GM19467 (cell line): ENCODE measurements at regions not wholly inside any gene's neighbourhood (a gene's known extent, or its start where the extent isn't known, plus 50 kb on each side); places are given as distances from the start of the nearest gene placed in this dataset.

Experiments used
- ATAC-seq: cut with Tn5 transposase; IDR thresholded peaks from one replicate; pipeline ENCODE4 v1.9.1; 2021; ENCODE audit warnings: mild to moderate bottlenecking, moderate library complexity; ENCODE audit not compliant: unreplicated experiment

DNA sequence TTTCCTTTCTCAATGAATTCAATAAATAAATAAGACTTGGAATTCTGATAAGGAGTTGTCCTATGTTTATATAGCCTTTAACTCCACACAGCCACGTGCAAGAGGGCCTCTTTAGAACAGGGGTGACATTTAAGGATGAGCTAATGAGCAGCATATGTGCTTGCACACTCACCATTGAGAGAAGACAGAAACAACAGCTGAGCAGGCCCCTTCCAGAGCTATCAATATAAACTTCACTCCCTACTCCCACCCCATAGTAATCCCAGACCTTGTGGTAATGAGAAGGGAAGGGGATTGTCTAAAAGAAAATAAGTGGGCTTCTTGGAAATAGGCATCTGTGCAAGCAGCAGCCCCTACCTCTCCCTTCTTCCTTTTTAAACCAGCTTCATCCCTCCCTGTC is 176.0 kb downstream of the SEC16B start:
- no peak for ATAC-seq

DNA sequence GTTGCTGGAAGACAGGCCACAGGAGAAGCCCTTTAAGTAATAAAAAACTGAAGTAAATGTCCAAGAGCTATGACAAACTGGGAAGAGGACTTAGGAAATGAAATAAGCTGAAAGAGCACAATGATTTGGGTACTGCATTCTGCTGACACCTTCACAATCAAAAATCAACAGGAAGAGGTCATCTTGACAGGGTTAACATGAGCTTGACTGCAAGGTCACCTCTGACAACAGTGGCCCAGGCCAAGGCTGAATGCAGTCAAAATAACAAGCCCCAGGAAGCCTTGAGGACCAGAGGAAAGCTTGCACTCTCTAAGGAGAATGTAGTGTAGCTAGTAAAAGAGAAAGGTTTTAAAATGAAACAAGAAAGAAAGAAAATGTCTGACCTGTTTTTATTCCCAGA is 179.3 kb downstream of the SEC16B start:
- no peak for ATAC-seq

DNA sequence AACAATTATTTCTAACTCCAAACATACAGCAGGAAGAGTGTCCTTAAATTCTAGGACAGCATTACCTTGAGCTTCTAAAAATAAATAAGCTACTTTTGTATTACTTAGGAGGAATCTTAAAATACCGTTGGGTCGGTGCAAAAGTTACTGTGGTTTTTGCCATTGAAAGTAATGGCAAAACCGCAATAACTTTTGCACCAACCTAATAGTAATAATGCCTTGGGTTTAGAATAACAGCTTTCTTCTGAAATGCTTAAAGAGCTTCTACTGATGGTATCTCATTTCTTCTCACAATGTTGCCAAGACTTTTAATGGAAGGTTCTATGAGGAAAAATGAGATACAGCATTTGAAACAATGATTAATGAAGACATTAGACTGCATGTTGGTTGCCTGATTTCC is 179.9 kb downstream of the SEC16B start:
- ATAC-seq, result no peak

DNA sequence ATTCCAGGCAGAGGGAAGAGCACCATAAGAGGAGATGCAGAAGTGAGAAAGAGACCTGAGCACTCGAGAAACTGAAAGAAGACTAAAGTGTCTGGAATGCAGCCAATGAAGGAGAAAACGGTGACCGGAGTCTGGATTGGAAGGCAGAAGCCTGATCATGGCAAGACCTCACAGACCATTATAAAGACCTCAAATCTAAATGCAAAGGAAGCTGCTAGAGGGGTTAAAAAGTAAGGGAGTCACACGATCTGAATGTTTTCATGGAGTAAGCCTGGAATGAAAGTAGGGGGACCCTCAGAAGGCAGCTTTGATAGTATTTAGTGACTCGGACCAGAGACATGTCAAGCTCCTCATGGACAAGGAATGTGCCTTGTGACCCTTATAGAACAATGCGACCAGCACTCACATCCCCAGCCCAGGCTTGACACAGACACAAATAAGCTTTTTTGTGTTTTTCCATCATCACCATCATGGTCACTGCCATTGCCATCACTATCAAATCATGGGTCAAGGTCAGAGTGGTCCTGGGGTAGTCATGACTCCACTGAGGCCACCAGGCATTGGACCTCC is 183.6 kb downstream of the SEC16B start:
- ATAC-seq, result no peak

DNA sequence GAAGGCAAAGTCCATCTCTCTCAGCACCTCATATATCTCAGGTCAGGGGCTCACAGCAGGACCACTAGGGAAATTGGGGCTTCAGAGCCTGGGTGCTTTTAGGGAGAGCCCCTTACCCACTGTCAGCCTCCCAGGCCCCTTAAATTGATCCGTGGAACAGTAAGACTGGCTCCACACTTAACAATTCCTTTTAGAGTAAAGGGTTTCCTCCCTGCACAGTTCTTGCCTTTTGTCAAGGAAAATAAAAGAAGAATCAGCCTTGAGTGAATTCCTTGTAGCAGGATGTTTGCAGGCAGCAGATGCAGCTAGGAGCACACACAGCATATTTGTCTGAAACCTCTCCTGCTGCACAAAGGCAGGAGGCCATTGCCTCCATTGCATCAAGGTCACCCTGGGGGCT is 184.9 kb downstream of the SEC16B start:
- ATAC-seq, result no peak

DNA sequence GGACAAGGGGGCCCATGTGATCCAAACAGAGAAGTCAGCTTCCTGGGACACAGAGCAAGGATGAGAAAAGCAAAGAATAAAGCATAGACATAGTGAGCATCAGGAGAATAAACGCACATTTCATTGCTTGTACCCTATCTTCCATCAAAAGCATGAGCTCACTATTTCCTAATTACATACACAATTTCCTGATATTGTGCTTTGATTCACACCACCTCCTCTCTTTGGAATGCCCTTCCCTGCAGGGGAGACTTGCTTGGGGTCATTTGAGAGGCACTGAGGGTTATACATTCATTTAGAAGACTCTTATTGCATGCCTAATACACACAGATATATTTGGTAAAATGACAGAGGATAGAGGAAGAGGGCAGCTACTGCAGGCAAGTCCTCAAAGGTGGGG is 185.4 kb downstream of the SEC16B start:
- ATAC-seq, result no peak

DNA sequence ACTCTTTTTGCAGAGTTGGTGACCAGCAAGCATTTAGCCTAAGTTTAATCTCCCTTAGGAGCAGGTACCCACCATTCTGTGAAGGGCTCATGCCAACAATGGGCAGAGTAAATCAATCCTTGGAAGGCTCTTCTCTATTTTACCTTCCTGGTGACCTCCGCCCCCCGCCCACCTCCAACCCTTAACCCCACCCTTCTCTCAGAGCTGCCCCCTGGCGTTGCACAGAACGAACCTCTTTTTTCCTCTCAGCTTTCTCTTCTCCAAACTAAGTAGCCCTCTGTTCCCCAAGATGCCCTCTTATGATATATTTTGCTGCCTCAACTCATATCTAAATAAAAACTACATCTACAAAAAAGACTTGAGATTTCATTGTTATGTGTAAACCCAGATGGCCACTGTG is 186.8 kb downstream of the SEC16B start:
- ATAC-seq, result no peak

DNA sequence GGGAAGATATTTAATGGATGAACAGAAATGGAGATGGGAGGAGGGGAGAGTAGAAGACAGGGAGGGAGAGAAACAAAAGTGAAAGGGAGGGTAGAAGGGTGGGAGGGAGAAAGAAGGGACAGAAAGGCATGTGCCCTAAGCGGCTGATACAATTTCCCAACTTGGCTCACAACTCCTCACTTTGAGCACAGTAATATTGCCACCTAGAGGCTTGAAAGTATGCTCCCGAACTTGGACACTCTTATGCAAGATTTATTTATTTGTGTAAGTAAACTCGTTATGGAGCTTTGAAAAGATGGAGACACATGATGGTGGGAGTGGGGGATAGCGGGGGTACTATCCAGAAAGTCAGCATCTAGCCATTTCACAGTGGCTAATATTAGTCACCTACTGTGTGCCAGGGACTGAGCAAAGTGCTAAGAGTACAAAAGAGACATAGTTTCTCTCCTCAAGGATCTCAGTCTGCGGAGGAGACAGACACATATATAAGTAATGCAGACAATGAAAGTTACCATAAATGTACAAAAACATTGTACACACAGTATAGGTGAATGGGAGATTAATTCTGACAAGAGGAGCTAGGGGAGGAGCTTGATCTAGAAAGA is 189.7 kb downstream of the SEC16B start:
- ATAC-seq, result peak; percentile 75

DNA sequence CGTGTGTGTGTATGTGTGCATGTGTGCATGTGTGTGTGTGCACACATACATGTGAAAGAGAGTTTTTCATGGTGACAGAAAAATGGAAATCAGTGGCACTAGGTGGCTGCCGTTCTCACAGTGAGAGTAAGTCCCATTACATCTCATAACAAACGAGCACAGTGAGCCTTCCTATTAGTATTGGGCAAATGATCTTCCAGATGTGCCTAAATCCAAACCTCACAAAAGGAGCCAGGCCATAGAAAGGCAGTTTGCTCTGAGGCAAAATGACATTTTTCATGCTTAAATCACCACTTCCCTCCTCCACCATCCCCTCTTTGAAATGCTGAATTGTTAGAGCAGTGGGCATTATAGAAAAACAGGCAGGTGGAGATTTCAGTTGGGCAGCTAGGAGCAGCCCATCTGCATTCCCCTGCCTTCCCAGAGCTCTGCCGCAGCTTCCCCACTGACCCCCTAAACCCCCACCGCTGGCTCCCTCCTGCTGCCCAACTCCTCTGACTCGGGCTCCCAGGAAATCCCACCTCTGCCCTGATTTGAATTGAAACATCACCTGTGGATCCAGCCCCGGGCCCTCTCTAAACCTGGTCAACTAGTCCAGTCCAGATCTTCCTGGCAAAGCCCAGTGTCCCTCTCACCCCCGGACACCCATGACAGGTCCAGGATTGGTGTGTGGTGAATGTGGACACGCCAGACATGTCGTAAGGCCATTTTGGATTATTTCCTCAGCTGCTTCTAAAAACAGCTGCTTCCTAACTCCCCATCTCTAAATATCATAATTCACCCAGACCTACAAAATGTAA is 190.5 kb downstream of the SEC16B start:
- no peak for ATAC-seq

DNA sequence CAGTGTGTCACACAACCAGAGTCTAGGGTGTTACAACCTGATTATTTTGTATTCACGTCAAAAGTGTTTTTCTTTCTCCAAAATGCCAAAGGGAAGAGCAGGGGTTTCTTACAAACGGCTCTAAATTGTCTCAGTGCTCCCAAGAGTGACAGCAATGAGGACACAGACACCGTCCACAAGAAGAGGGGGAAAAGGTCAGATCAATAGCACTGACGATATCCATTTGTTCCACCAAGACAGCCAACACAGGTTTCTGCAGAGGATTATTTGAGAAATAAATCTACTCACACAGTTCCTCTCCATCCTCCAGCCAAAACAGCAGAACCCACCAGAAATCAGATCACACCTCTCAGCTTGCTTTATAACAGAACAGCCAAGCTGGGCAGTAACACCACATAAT is 193.9 kb downstream of the SEC16B start:
- no peak for ATAC-seq

DNA sequence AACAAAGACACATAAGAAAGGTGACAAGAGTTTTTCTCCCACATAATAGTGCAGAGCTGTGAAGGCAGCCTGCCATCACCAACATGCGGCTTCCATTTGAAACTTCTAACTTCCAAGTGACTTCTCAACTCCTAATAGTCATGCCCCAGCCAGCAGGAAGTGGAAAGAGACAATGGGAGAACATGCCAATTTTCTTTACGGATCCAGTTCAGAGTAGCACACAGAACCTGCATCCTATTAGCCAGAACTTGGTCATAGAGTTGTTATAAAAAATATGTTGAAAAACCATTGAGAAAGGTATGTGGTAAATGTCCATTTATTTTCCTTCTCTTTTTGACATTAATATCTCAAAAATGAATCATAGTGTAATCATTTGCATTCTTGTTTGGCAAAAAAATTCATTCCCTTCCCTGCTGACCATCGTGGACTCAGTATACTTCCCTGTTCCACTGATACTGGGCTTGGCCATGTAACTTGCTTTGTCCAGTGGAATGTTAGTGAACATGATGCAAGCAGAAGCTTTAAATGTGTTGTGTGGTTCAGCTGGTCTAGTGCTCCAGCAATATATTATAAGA is 197.4 kb downstream of the SEC16B start:
- no peak for ATAC-seq

DNA sequence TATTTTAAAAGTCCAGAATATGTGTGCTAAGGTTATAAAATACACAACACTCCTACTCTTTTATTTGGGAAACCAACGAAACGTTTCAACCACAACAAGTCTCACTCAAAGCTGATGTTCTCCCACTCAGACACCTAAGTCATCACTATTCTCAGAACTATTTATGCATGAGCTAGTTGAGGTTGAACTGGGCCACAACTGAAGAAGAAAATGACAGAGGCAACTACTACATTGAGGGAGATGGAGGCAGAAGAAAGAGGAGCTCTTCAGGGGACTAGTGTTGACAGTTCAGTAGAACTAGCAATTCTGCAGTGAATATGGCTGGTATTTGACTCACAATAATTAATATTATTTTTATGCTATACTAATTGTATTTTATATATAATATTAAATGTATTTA is 198.2 kb downstream of the SEC16B start:
- ATAC-seq, result no peak

DNA sequence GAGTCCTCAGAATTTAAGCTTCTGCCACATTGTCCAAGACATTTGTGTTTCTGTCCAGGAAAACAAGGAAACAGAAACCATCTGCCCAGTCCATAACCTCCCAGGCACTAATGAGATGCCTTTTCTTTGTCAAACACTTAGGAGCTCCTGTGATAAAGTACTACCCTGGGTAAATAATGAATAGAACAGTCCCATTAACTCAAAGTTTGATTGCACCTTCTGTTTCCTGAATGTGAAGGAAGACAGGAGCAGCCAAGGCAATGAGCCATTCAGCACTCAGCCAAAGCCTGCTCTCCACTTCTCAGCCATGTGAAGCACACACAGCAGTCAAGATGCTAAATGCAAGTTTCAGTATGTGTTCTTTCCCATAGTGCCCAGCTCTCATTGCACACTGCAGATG is 199.8 kb downstream of the SEC16B start:
- ATAC-seq, result no peak

DNA sequence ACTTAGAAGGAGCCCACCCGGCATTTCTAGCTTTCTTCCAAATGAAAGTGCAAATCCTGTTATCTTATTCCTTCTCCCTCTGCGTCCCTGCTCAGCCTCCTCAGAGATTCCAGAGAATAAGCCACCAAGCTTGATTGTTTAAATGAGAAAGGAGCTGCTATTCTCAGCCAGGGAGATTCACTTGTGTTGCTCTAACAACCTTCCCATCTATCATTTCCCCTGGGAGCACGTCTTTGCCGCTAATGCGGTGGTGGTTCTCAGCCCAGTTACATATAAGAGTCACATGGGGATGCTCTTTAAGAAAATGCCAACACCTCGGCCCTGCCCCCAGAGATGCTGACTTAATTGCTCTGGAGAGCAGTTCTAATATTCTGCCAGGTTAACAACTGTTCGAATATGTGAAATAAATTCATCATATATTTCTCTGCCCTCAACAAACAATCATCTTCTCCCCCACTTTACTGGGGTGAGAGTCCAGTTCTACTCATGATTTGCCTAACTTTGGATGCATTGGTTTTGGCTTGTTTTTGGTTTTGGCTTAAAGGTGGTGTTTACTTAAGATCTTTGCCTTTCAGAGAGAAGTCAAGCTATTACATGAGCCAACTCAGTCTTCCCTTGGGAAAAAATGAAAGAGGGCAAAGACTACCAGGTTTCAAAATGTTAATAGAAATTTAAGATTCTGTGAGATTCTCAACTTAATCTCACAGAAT is 213.9 kb downstream of the SEC16B start:
- no peak for ATAC-seq

DNA sequence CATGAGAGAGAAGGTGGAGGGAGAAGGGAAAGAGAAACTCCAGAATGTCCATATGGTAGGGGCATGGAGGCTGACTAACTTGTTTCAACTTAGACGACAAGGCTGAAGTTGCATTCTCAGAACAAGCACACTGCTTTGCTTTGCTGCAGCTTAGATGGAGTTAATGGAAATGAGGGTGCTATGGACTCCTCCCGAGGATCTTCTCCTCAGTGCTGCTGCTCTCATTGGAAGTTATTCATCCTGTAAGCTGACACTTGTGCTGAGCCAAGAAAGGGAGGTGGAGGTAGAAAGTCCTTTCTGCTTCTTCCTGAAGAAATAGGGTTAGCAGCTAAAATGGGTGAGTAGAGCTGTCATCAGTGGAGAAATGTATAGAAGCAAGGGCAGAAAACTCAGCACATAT is 215.3 kb downstream of the SEC16B start:
- ATAC-seq, result no peak

DNA sequence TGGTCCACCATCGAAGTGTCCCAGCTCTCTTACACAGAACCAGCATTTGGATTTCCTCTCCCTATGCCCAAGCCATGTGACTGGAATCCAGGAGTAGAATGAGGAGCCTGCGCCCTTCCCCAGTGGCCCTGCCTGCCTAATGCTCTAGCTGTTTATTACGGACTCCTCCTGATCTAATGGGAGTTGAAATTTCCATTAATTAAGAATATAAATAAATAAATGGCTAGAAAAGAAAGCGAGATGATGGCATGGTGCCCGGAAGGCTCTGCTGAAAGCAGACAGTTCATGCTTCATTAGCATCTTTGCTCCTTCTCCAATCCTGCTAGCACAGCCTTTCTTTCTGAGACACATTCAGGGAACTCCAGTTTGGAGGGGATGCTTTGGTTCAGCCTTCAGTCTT is 216.2 kb downstream of the SEC16B start:
- no peak for ATAC-seq

DNA sequence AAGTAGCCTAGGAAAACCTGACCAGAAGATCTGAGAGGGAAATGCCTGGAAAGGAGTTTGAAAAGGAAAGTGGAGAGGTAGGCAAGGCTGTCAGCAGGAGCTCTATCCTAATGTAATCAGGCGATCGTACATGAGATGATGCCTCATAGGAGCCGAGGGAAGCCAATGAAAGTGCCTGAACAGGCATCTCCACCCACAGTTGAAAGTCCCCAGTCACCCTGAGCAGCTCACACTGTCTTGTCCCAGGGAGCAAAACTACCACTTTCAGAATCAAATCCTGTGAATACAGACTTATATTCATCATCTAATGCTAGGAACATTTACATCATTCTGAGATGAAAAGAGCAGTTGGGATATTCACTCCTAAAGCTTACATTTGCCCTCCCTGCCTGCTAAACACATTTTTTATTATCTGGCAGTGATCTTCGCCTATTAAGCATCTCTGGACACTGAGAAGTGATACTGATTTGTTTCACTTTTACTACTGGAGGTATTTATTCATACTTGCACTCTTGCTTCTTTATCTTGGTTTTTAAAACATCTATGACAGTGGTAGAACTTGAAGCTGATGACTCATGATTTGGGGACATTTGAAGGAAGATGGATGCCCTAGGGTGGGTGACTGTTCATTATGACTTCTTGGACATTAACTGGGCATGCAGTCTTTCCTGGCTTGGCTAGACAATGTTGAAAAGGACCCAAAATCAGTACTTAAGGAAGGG is 221.6 kb downstream of the SEC16B start:
- no peak for ATAC-seq

DNA sequence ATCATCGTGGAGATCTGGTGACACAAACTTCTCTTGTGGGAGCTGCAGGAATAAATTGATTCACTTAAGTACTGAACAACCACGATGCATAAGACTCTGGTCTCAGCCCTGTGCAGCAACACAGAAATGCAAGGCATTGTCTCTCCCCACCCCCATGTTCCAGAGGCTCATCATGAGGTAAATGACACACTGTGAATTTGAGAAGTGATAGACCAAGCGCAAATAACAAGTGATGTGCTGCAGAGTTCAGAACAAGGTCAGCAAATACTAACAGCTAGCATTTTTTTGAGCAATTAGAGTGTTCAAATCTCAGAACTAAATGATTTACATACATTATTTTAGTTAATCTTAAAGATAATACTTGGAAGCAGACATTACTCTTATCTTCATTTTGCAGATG is 223.7 kb downstream of the SEC16B start:
- ATAC-seq, result no peak

DNA sequence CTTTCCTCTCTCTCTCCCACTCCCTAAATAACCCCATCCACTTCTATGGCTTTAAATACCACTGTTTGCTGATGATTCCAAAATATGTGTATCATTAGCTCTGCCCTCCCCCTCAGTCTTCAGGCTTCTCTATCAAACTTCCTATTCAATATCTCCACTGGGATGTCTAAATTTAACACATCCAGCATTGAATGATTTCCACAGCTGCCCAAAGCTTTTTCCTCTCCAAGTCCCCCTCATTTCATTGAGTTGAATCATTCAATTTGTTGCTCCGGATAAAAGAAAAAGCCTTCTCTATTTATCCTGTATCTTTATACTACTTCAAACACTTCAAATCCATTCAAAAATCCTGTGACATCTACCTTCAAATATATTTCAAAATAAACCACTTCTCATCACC is 225.0 kb downstream of the SEC16B start:
- ATAC-seq, result no peak

DNA sequence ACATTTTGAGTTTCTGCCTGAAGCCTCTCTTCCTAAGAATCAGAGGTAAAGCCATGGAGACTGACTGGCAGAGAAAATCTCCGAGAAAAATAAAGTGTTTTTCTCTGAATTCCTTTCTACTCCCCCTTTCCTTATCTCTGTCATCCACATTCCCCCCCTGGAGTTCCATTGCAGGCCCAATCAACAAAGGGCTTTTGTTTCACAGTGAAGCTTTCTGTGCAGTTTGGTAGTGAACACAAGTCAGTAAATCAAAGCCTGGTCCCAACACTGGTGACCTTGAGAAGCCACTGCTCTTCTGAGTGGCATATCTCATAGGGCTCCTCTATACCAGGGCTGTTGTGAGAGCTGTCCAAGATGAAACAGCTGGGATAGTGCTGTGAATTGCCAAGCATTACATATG is 228.4 kb downstream of the SEC16B start:
- no peak for ATAC-seq

DNA sequence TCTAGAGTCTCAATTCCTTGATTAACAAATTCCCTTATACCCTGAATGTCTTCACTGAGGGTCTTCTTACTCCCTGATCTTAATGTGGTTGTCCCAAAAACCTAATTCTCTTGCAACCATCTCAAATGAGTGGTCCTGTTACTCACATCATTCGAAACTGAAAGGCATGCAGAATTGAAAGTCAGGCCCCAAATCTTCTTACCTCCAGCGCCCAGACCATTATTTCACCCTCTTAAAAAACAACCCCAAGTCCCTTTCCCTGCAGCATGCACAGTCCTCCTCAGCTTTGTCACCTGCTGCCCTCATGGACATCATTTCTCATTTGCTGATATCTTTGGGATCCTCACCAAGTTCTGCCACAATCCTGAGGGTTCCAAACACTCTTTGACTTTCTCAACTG is 230.1 kb downstream of the SEC16B start:
- no peak for ATAC-seq
